ENCODE measurements at regions not wholly inside any gene's neighbourhood (a gene's known extent, or its start where the extent isn't known, plus 50 kb on each side); places are given as distances from the start of the nearest gene placed in this dataset.

DNA sequence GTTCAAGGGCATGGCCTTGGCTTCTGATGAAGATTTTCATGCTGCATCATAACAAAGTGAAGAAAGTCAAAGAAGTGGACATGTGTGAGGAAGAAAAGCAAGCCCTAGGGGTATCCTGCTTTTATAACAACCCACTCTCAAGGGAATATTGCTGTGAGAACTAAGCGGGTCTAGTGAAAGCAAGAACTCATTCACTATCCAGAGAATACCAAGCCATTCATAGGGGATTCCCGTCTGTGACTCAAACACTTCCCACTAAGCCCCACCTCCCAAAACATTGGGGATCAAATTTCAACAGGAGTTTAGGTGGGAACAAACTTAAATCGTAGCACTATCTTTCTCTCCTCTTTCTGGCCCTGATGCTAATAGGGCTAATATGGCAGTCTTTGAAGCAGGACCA lies 98.5 kb upstream of the CTTNBP2NL start:
- H3K4me1 ChIP-seq (ENCODE audit: control insufficient read depth in 2 of 2, insufficient read depth in 2 of 2, low read length in 2 of 2), result no peaks in the 10 kb centered on the region
- ATAC-seq (ENCODE audit: low read depth) (no peak), DNase-seq (no peak)
- H3K4me2 ChIP-seq (replicated peaks; ENCODE audit: low read depth, low read length, poor library complexity, severe bottlenecking), result no peak overlapping the region
- H4K20me1 ChIP-seq (ENCODE audit: control insufficient read depth, insufficient read depth, low read length, poor library complexity, severe bottlenecking), result no peaks in the 10 kb centered on the region
- ChIA-PET POLR2A (no interaction called here), CTCF (no interaction called here)
- intact Hi-C loops (cut with micrococcal nuclease), result no loop called here
- H3K4me3 ChIP-seq (ENCODE audit: control extremely low read depth in 1 of 5, extremely low read depth in 1 of 5, insufficient read depth in 1 of 5, low read depth in 2 of 5, low read length in 4 of 5), result no peak overlapping the region
- Mint-ChIP-seq H3K9me3 (ENCODE audit: insufficient read depth) (peaks cover 6% of the 10 kb centered on the region), H3K27ac (no peak overlapping the region), H3K4me3 (no peak overlapping the region), H3K27me3 (peaks cover 4% of the 10 kb centered on the region), H3K4me1 (no peaks in the 10 kb centered on the region)
- TF ChIP-seq CTCF (IDR thresholded peaks at IDR 0.05) (no peak), EZH2 (IDR thresholded peaks at IDR 0.05; ENCODE audit: borderline replicate concordance, insufficient read depth, low read depth, low read length, poor library complexity, severe bottlenecking) (no peak)
- no peak overlapping the region for H3K27ac ChIP-seq (ENCODE audit: low read length in 2 of 2)
- peaks cover 0 to 15% (median 2%) of the 10 kb centered on the region in 3 donors for H3K9me3 ChIP-seq (ENCODE audit: control extremely low read depth in 1 of 3, control insufficient read depth in 2 of 3, insufficient read depth in 1 of 3, low read length in 2 of 3)
- H3K9ac ChIP-seq (ENCODE audit: low read length), result no peak overlapping the region
- no peaks in the 10 kb centered on the region for H3K79me2 ChIP-seq (ENCODE audit: control insufficient read depth, insufficient read depth, low read length)
- H2AFZ ChIP-seq (ENCODE audit: insufficient read depth, low read depth, low read length, poor library complexity, severe bottlenecking), result no peak overlapping the region
- H3K36me3 ChIP-seq (replicated peaks in 1 of 2; ENCODE audit: control extremely low read depth in 1 of 2, control insufficient read depth in 1 of 2, extremely low read depth in 1 of 2, insufficient read depth in 2 of 2, low read length in 1 of 2), result no peaks in the 10 kb centered on the region
- 79% methylated on average over 2 of the region's 3 CpGs for WGBS (ENCODE audit: insufficient coverage)
- H3K27me3 ChIP-seq (replicated peaks in 1 of 4; ENCODE audit: control extremely low read depth in 1 of 4, control insufficient read depth in 3 of 4, insufficient read depth in 4 of 4, low read length in 3 of 4), result peaks cover 0 to 8% (median 0%) of the 10 kb centered on the region in 4 experiments

DNA sequence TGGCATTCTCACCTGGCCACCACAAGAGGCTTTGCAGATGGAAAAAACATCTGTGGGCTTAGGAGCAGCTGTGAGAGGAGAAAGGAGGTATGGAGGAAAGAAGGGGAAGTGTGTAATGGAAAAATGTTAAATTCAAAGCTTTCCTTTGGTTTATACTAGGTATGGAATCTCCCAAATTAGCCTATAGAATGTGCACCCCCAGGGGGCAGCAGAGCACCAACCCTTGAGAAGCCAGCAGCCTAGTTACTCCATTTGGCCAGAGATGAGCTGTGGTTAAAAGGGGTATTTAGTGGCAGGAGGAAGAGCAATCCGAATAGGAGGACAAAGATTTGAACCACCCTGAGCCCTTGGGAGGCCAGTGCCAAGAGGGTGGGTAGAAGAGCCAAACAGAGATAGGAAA lies 97.5 kb upstream of the CTTNBP2NL start:
- Mint-ChIP-seq H3K27ac (no peak overlapping the region), H3K4me1 (no peaks in the 10 kb centered on the region), H3K4me3 (no peak overlapping the region), H3K9me3 (ENCODE audit: insufficient read depth) (peaks cover 6% of the 10 kb centered on the region), H3K27me3 (peaks cover 10% of the 10 kb centered on the region)
- no peaks in the 10 kb centered on the region for H3K4me1 ChIP-seq (ENCODE audit: control insufficient read depth in 2 of 2, insufficient read depth in 2 of 2, low read length in 2 of 2)
- peaks cover 0 to 15% (median 2%) of the 10 kb centered on the region in 3 donors for H3K9me3 ChIP-seq (ENCODE audit: control extremely low read depth in 1 of 3, control insufficient read depth in 2 of 3, insufficient read depth in 1 of 3, low read length in 2 of 3)
- ATAC-seq (ENCODE audit: low read depth), result no peak
- H3K4me2 ChIP-seq (replicated peaks; ENCODE audit: low read depth, low read length, poor library complexity, severe bottlenecking), result no peak overlapping the region
- no peaks in the 10 kb centered on the region for H4K20me1 ChIP-seq (ENCODE audit: control insufficient read depth, insufficient read depth, low read length, poor library complexity, severe bottlenecking)
- no peak for TF ChIP-seq CTCF (IDR thresholded peaks at IDR 0.05)
- no peak for TF ChIP-seq EZH2 (IDR thresholded peaks at IDR 0.05; ENCODE audit: borderline replicate concordance, insufficient read depth, low read depth, low read length, poor library complexity, severe bottlenecking)
- H3K9ac ChIP-seq (ENCODE audit: low read length), result no peak overlapping the region
- peaks cover 0 to 8% (median 0%) of the 10 kb centered on the region in 4 experiments for H3K27me3 ChIP-seq (replicated peaks in 1 of 4; ENCODE audit: control extremely low read depth in 1 of 4, control insufficient read depth in 3 of 4, insufficient read depth in 4 of 4, low read length in 3 of 4)
- no peaks in the 10 kb centered on the region for H3K36me3 ChIP-seq (replicated peaks in 1 of 2; ENCODE audit: control extremely low read depth in 1 of 2, control insufficient read depth in 1 of 2, extremely low read depth in 1 of 2, insufficient read depth in 2 of 2, low read length in 1 of 2)
- intact Hi-C loops (cut with micrococcal nuclease), result no loop called here
- peak; percentile 15 for DNase-seq
- CTCF ChIA-PET, result no interaction called here
- POLR2A ChIA-PET, result no interaction called here
- no peak overlapping the region for H3K27ac ChIP-seq (ENCODE audit: low read length in 2 of 2)
- no peaks in the 10 kb centered on the region for H3K79me2 ChIP-seq (ENCODE audit: control insufficient read depth, insufficient read depth, low read length)
- H2AFZ ChIP-seq (ENCODE audit: insufficient read depth, low read depth, low read length, poor library complexity, severe bottlenecking), result no peak overlapping the region
- WGBS (ENCODE audit: insufficient coverage), result 30% methylated on average over 1 of the region's 1 CpG
- no peak overlapping the region for H3K4me3 ChIP-seq (ENCODE audit: control extremely low read depth in 1 of 5, extremely low read depth in 1 of 5, insufficient read depth in 1 of 5, low read depth in 2 of 5, low read length in 4 of 5)
